ENCODE measurements at regions not wholly inside any gene's neighbourhood (a gene's known extent, or its start where the extent isn't known, plus 50 kb on each side); places are given as distances from the start of the nearest gene placed in this dataset.

DNA sequence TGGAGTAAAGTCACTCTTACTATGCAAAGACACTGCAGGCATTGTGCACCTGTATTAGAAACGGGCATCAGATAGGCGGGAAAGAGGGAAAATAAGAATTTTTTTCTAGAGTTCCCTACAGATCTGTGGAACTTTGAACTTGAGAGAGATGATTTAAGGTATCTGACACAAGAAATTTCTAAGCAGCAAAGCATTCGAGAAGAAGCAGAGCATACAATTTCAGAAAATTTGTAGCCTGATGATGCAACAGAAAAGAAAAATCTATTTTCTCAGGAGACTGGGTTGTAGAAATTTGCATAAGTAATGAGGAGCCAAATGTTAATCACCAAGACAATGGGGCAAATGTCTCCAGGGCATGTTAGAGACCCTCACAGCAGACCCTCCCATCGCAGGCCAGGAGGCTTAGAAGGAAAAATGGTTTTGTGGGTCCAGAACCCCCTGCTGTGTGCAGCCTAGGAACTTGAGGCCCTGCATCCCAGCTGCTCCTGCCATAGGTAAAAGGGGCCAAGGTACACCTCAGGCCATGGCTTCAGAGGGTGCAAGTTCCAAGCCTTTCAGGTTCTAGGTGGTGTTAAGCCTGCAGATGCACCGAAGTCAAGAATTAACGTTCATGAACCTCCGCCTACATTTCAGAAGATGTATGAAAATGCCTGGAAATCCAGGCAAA lies 163.5 kb upstream of the GTF2H2 start:
- peak; percentile 37 for DNase-seq

Measured in activated effector memory CD4-positive, alpha-beta T cell treated with anti-CD3 and anti-CD28 coated beads, Interleukin-2, amount 50 U/mL, for 16 hours (primary cell).